ENCODE measurements at regions not wholly inside any gene's neighbourhood (a gene's known extent, or its start where the extent isn't known, plus 50 kb on each side); places are given as distances from the start of the nearest gene placed in this dataset.

- TF ChIP-seq CTCF (IDR thresholded peaks at IDR 0.05; ENCODE audit: low read depth, low read length, missing input control) (no peak), TAF1 (conservative IDR thresholded peaks at IDR 0.05) (no peak), HNF4A (conservative IDR thresholded peaks at IDR 0.05) (no peak), FOXA2 (IDR thresholded peaks at IDR 0.05) (no peak), YY1 (IDR thresholded peaks at IDR 0.05) (no peak), RXRA (IDR thresholded peaks at IDR 0.05) (no peak)
Measured at GRCh38 chr4:163776957-163777356, 282.5 kb downstream of the TMA16 start (continued).

GRCh38 chr4:163781726-163782125 is 287.2 kb downstream of the TMA16 start:
- no peak for DNase-seq (ENCODE audit: low spot score)
- H3K9me3 ChIP-seq (ENCODE audit: control insufficient read depth in 4 of 4, low read length in 3 of 4) = no peaks in the 10 kb centered on the region
- no peaks in the 10 kb centered on the region for H3K27me3 ChIP-seq (ENCODE audit: control insufficient read depth in 4 of 4, insufficient read depth in 4 of 4, low read length in 3 of 4)
- H3K4me3 ChIP-seq (ENCODE audit: low read depth in 1 of 3, low read length in 3 of 3) = no peak overlapping the region
- no peaks in the 10 kb centered on the region for H3K4me1 ChIP-seq (ENCODE audit: control insufficient read depth in 4 of 4, insufficient read depth in 4 of 4, low read length in 3 of 4)
- H3K9ac ChIP-seq (ENCODE audit: low read depth in 1 of 2, low read length in 2 of 2) = no peak overlapping the region
- no peak overlapping the region for H3K27ac ChIP-seq (ENCODE audit: low read depth in 1 of 2, low read length in 2 of 2)
- 70% methylated on average over 2 of the region's 2 CpGs for WGBS
- TF ChIP-seq GABPA (IDR thresholded peaks at IDR 0.05 in 1 of 2, conservative IDR thresholded peaks at IDR 0.05 in 1 of 2) (no peak), HNF4G (IDR thresholded peaks at IDR 0.05) (no peak), YY1 (IDR thresholded peaks at IDR 0.05) (no peak), RXRA (IDR thresholded peaks at IDR 0.05) (no peak), FOXA1 (IDR thresholded peaks at IDR 0.05) (no peak), JUND (IDR thresholded peaks at IDR 0.05) (no peak), FOXA2 (IDR thresholded peaks at IDR 0.05) (no peak), SP1 (IDR thresholded peaks at IDR 0.05) (no peak), CTCF (IDR thresholded peaks at IDR 0.05; ENCODE audit: low read depth, low read length, missing input control) (no peak)
- TF ChIP-seq, protein P1, sequence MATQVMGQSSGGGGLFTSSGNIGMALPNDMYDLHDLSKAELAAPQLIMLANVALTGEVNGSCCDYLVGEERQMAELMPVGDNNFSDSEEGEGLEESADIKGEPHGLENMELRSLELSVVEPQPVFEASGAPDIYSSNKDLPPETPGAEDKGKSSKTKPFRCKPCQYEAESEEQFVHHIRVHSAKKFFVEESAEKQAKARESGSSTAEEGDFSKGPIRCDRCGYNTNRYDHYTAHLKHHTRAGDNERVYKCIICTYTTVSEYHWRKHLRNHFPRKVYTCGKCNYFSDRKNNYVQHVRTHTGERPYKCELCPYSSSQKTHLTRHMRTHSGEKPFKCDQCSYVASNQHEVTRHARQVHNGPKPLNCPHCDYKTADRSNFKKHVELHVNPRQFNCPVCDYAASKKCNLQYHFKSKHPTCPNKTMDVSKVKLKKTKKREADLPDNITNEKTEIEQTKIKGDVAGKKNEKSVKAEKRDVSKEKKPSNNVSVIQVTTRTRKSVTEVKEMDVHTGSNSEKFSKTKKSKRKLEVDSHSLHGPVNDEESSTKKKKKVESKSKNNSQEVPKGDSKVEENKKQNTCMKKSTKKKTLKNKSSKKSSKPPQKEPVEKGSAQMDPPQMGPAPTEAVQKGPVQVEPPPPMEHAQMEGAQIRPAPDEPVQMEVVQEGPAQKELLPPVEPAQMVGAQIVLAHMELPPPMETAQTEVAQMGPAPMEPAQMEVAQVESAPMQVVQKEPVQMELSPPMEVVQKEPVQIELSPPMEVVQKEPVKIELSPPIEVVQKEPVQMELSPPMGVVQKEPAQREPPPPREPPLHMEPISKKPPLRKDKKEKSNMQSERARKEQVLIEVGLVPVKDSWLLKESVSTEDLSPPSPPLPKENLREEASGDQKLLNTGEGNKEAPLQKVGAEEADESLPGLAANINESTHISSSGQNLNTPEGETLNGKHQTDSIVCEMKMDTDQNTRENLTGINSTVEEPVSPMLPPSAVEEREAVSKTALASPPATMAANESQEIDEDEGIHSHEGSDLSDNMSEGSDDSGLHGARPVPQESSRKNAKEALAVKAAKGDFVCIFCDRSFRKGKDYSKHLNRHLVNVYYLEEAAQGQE (IDR thresholded peaks at IDR 0.05) = no peak
- TF ChIP-seq, protein P2, sequence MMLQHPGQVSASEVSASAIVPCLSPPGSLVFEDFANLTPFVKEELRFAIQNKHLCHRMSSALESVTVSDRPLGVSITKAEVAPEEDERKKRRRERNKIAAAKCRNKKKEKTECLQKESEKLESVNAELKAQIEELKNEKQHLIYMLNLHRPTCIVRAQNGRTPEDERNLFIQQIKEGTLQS (IDR thresholded peaks at IDR 0.05) = no peak
- no peaks in the 10 kb centered on the region for H3K36me3 ChIP-seq (ENCODE audit: control insufficient read depth in 4 of 4, insufficient read depth in 3 of 4, low read depth in 1 of 4, low read length in 3 of 4)

- H3K4me1 ChIP-seq (ENCODE audit: control insufficient read depth in 4 of 4, insufficient read depth in 4 of 4, low read length in 3 of 4) = no peaks in the 10 kb centered on the region
- no peak overlapping the region for H3K9ac ChIP-seq (ENCODE audit: low read depth in 1 of 2, low read length in 2 of 2)
- DNase-seq (ENCODE audit: low spot score) = no peak
- no peaks in the 10 kb centered on the region for H3K36me3 ChIP-seq (ENCODE audit: control insufficient read depth in 4 of 4, insufficient read depth in 3 of 4, low read depth in 1 of 4, low read length in 3 of 4)
- no peaks in the 10 kb centered on the region for H3K9me3 ChIP-seq (ENCODE audit: control insufficient read depth in 4 of 4, low read length in 3 of 4)
- no peaks in the 10 kb centered on the region for H3K27me3 ChIP-seq (ENCODE audit: control insufficient read depth in 4 of 4, insufficient read depth in 4 of 4, low read length in 3 of 4)
- H3K27ac ChIP-seq (ENCODE audit: low read depth in 1 of 2, low read length in 2 of 2) = no peak overlapping the region
- no peak overlapping the region for H3K4me3 ChIP-seq (ENCODE audit: low read depth in 1 of 3, low read length in 3 of 3)
- 64% methylated on average over 3 of the region's 3 CpGs for WGBS
- no peak for TF ChIP-seq JUND (IDR thresholded peaks at IDR 0.05)
Measured at GRCh38 chr4:163790231-163790630, 295.7 kb downstream of the TMA16 start.

All from liver (tissue), 8 donors.